PC-9 (cell line): ENCODE measurements at regions not wholly inside any gene's neighbourhood (a gene's known extent, or its start where the extent isn't known, plus 50 kb on each side); places are given as distances from the start of the nearest gene placed in this dataset.

Experiments used
- BruUV-seq: library from RNA; stranded (reverse); fragments of 400-500 nt; replicated peaks from 2 replicates; lab custom pipeline; 2021; lab: Mats Ljungman, UMichigan
- CTCF ChIA-PET: fragments of 300-600 bp; sonication (Branson Sonifier 250); formaldehyde crosslinking; loops from one replicate; lab custom pipeline; 2022; ENCODE audit warnings: antibody characterized with exemption; lab: Charles Lee
- POLR2A ChIA-PET: fragments of 300-600 bp; sonication (Branson Sonifier 250); formaldehyde crosslinking; loops from one replicate; lab custom pipeline; 2022; ENCODE audit warnings: antibody characterized with exemption; ENCODE audit not compliant: unreplicated experiment; lab: Charles Lee
- DNase-seq, 2 experiments: peaks; one replicate each; pipeline versions ENCODE4 v3.0.0 to v3.0.0-alpha.2; 2015 to 2022; ENCODE audit warnings: mixed read lengths in 1 of 2
- H2AFZ ChIP-seq: fragments of 200-600 bp; sonication (generic); 2 replicates; pipeline ENCODE4 v1.8.1; 2017; ENCODE audit warnings: antibody characterized with exemption
- H3F3A ChIP-seq: fragments of 200-600 bp; sonication (generic); 2 replicates; pipeline ENCODE4 v1.8.1; 2017; ENCODE audit warnings: antibody characterized with exemption, mild to moderate bottlenecking, low read depth; ENCODE audit not compliant: insufficient read depth
- H3K27ac ChIP-seq: fragments of 200-600 bp; sonication (generic); 2 replicates; pipeline ENCODE4 v1.6.1; 2016; ENCODE audit warnings: mixed run types
- H3K27me3 ChIP-seq: fragments of 200-600 bp; sonication (generic); 2 replicates; pipeline ENCODE4 v1.6.1; 2016; ENCODE audit warnings: low read depth, mixed run types; ENCODE audit not compliant: insufficient read depth
- H3K36me3 ChIP-seq: fragments of 200-600 bp; sonication (generic); 2 replicates; pipeline ENCODE4 v1.6.1; 2016; ENCODE audit warnings: low read depth, mixed run types
- H3K4me1 ChIP-seq: fragments of 200-600 bp; sonication (generic); replicated peaks from 2 replicates; pipeline ENCODE4 v1.6.1; 2016; ENCODE audit warnings: mixed run types; ENCODE audit not compliant: insufficient read depth
- H3K4me2 ChIP-seq: fragments of 200-600 bp; sonication (generic); 2 replicates; pipeline ENCODE4 v1.6.1; 2017; ENCODE audit warnings: mixed run types
- H3K4me3 ChIP-seq: fragments of 200-600 bp; sonication (generic); 2 replicates; pipeline ENCODE4 v1.6.1; 2016; ENCODE audit warnings: mixed run types
- H3K79me2 ChIP-seq: fragments of 200-600 bp; sonication (generic); 2 replicates; pipeline ENCODE4 v1.6.1; 2017; ENCODE audit warnings: low read depth, mixed run types
- H3K9me2 ChIP-seq: fragments of 200-600 bp; sonication (generic); 2 replicates; pipeline ENCODE4 v1.8.1; 2017; ENCODE audit warnings: mild to moderate bottlenecking; ENCODE audit not compliant: insufficient read depth
- H3K9me3 ChIP-seq: fragments of 200-600 bp; sonication (generic); 2 replicates; pipeline ENCODE4 v1.8.1; 2016; ENCODE audit warnings: low read depth; ENCODE audit not compliant: insufficient read depth
- H4K20me1 ChIP-seq: fragments of 200-600 bp; sonication (generic); 2 replicates; pipeline ENCODE4 v1.8.1; 2017; ENCODE audit not compliant: insufficient read depth
- CTCF ChIP-seq: fragments of 200-600 bp; sonication (generic); conservative IDR thresholded peaks from 2 replicates; pipeline ENCODE4 v1.6.1; 2017; ENCODE audit warnings: mixed run types, antibody characterized with exemption, mild to moderate bottlenecking, moderate library complexity
- EZH2 ChIP-seq: fragments of 200-600 bp; sonication (generic); IDR thresholded peaks from 2 replicates; pipeline ENCODE4 v1.8.0; 2017; ENCODE audit warnings: antibody characterized with exemption, low read depth
- intact Hi-C: fragments of 100-400 bp; cut with micrococcal nuclease; formaldehyde crosslinking; loops from one replicate; pipeline ENCODE4 v1.10.0; 2022; ENCODE audit not compliant: unreplicated experiment

- Histone ChIP-seq H3K27ac (no peak overlapping the region), H3K4me1 (no peaks in the 10 kb centered on the region), H3K4me2 (no peak overlapping the region), H3K79me2 (no peaks in the 10 kb centered on the region), H3K36me3 (no peaks in the 10 kb centered on the region), H3K27me3 (no peaks in the 10 kb centered on the region), H3F3A (no peaks in the 10 kb centered on the region), H3K9me2 (no peaks in the 10 kb centered on the region), H2AFZ (no peak overlapping the region), H3K9me3 (no peaks in the 10 kb centered on the region), H3K4me3 (no peak overlapping the region), H4K20me1 (no peaks in the 10 kb centered on the region)
- TF ChIP-seq CTCF (no peak), EZH2 (no peak)
- ChIA-PET CTCF (no interaction called here), POLR2A (no interaction called here)
- intact Hi-C loops: no loop called here
- BruUV-seq: no TSS peak
- no peak for DNase-seq
Observed at GRCh38 chr3:135556174-135556573, 409.4 kb upstream of the PPP2R3A start.

GRCh38 chr3:135558150-135558783 is 407.3 kb upstream of the PPP2R3A start:
- Histone ChIP-seq H2AFZ (no peak overlapping the region), H3K4me1 (no peaks in the 10 kb centered on the region), H3K4me3 (no peak overlapping the region), H3K79me2 (no peaks in the 10 kb centered on the region), H3K9me2 (no peaks in the 10 kb centered on the region), H3K36me3 (no peaks in the 10 kb centered on the region), H3K9me3 (no peaks in the 10 kb centered on the region), H4K20me1 (no peaks in the 10 kb centered on the region), H3K4me2 (no peak overlapping the region), H3K27me3 (no peaks in the 10 kb centered on the region), H3F3A (no peaks in the 10 kb centered on the region), H3K27ac (no peak overlapping the region)
- POLR2A ChIA-PET: no interaction called here
- TF ChIP-seq EZH2 (no peak), CTCF (no peak)
- no peak for DNase-seq
- no TSS peak for BruUV-seq
- CTCF ChIA-PET: no interaction called here
- intact Hi-C loops: no loop called here

- Histone ChIP-seq H4K20me1 (no peaks in the 10 kb centered on the region), H3K27me3 (no peaks in the 10 kb centered on the region), H3K4me2 (no peak overlapping the region), H3K9me3 (no peaks in the 10 kb centered on the region), H3K79me2 (no peaks in the 10 kb centered on the region), H2AFZ (no peak overlapping the region), H3K36me3 (no peaks in the 10 kb centered on the region), H3K9me2 (no peaks in the 10 kb centered on the region), H3K27ac (no peak overlapping the region), H3K4me1 (no peaks in the 10 kb centered on the region), H3F3A (no peaks in the 10 kb centered on the region), H3K4me3 (no peak overlapping the region)
- ChIA-PET POLR2A (no interaction called here), CTCF (no interaction called here)
- intact Hi-C loops: no loop called here
- no TSS peak for BruUV-seq
- TF ChIP-seq EZH2 (no peak), CTCF (no peak)
- no peak for DNase-seq
Observed at GRCh38 chr3:135558906-135559305, 406.6 kb upstream of the PPP2R3A start.
